Loucy (cell line): ENCODE measurements at regions not wholly inside any gene's neighbourhood (a gene's known extent, or its start where the extent isn't known, plus 50 kb on each side); places are given as distances from the start of the nearest gene placed in this dataset.

Source experiments
- H2AFZ ChIP-seq: fragments of 200-600 bp; sonication (generic); 2 replicates; pipeline ENCODE4 v1.6.0; 2016; ENCODE audit warnings: antibody characterized with exemption, mild to moderate bottlenecking, low read length, moderate library complexity
- H3F3A ChIP-seq: fragments of 200-600 bp; 2 replicates; pipeline ENCODE4 v1.6.0; 2016; ENCODE audit warnings: antibody characterized with exemption, low read depth, mild to moderate bottlenecking
- H3K27me3 ChIP-seq: fragments of 200-600 bp; sonication (generic); 2 replicates; pipeline ENCODE4 v1.6.1; 2014; ENCODE audit warnings: low read length, mild to moderate bottlenecking; ENCODE audit not compliant: insufficient read depth, poor library complexity, severe bottlenecking
- H3K36me3 ChIP-seq: fragments of 200-600 bp; sonication (generic); 2 replicates; pipeline ENCODE4 v1.6.1; 2016; ENCODE audit warnings: low read length; ENCODE audit not compliant: insufficient read depth
- H3K4me1 ChIP-seq: fragments of 200-600 bp; sonication (generic); 2 replicates; pipeline ENCODE4 v1.5.1; 2014; ENCODE audit warnings: low read length, mild to moderate bottlenecking; ENCODE audit not compliant: insufficient read depth, poor library complexity, severe bottlenecking
- H3K4me2 ChIP-seq: fragments of 200-600 bp; sonication (generic); 2 replicates; pipeline ENCODE4 v1.6.0; 2014; ENCODE audit warnings: antibody characterized with exemption, low read length, low read depth, mild to moderate bottlenecking; ENCODE audit not compliant: poor library complexity, severe bottlenecking
- H3K4me3 ChIP-seq: fragments of 200-600 bp; sonication (generic); 2 replicates; pipeline ENCODE4 v1.5.1; 2014; ENCODE audit warnings: low read length, mild to moderate bottlenecking, mixed read lengths; ENCODE audit not compliant: poor library complexity, severe bottlenecking
- H3K79me2 ChIP-seq: fragments of 200-600 bp; sonication (generic); 2 replicates; pipeline ENCODE4 v1.6.1; 2014; ENCODE audit warnings: low read length; ENCODE audit not compliant: insufficient read depth
- H3K9ac ChIP-seq: fragments of 200-600 bp; sonication (generic); 2 replicates; pipeline ENCODE4 v1.6.0; 2014; ENCODE audit warnings: mild to moderate bottlenecking, low read depth, low read length, moderate library complexity; ENCODE audit not compliant: poor library complexity, severe bottlenecking
- H3K9me2 ChIP-seq: fragments of 200-600 bp; sonication (generic); replicated peaks from 2 replicates; pipeline ENCODE4 v1.6.1; 2016; ENCODE audit warnings: low read depth, low read length, mixed read lengths
- H3K9me3 ChIP-seq: fragments of 200-600 bp; sonication (generic); 2 replicates; pipeline ENCODE4 v1.6.1; 2014; ENCODE audit warnings: mild to moderate bottlenecking, antibody characterized with exemption, low read length, low read depth; ENCODE audit not compliant: insufficient read depth
- H4K20me1 ChIP-seq: fragments of 200-600 bp; sonication (generic); 2 replicates; pipeline ENCODE4 v1.6.0; 2014; ENCODE audit warnings: antibody characterized with exemption, low read length, mild to moderate bottlenecking; ENCODE audit not compliant: insufficient read depth, poor library complexity, severe bottlenecking
- CTCF ChIP-seq: fragments of 200-600 bp; sonication (generic); conservative IDR thresholded peaks from 2 replicates; pipeline ENCODE4 v1.5.1; 2014; ENCODE audit warnings: mild to moderate bottlenecking, antibody characterized with exemption, low read length
- EZH2phosphoT487 ChIP-seq: fragments of 200-600 bp; IDR thresholded peaks from 2 replicates; pipeline ENCODE4 v1.6.1; 2018; ENCODE audit warnings: antibody characterized with exemption, mild to moderate bottlenecking, moderate library complexity, borderline replicate concordance

DNA sequence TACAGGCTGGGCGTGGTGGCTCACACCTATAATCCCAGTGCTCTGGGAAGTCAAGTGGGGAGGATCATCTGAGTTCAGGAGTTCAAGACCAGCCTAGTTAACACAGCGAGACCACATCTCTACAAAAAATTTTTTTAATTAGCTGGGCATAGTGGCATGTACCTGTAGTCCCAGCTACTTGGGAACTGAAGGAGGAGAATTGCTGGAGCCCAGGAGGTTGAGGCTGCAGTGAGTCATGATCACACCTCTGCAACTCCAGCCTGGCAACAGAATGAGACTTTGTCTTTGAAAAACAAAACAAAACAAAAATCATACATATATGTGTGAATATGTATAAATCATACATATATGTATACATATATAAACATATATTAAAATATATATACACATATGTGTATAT lies 54.1 kb upstream of the MARCHF10 start:
- H3K9me2 ChIP-seq: no peaks in the 10 kb centered on the region

GRCh38 chr17:62860962-62861873 lies 53.1 kb upstream of the MARCHF10 start:
- no peaks in the 10 kb centered on the region for H3K27me3 ChIP-seq
- H3K4me2 ChIP-seq: no peak overlapping the region
- H3K79me2 ChIP-seq: no peaks in the 10 kb centered on the region
- H3K9me3 ChIP-seq: no peaks in the 10 kb centered on the region
- no peaks in the 10 kb centered on the region for H3K36me3 ChIP-seq
- no peaks in the 10 kb centered on the region for H3K9me2 ChIP-seq
- H3F3A ChIP-seq: no peaks in the 10 kb centered on the region
- H3K4me3 ChIP-seq: no peak overlapping the region
- no peak for TF ChIP-seq CTCF
- TF ChIP-seq EZH2phosphoT487: no peak
- no peaks in the 10 kb centered on the region for H3K4me1 ChIP-seq
- H3K9ac ChIP-seq: no peak overlapping the region
- no peak overlapping the region for H2AFZ ChIP-seq
- H4K20me1 ChIP-seq: no peaks in the 10 kb centered on the region

More for the DNA sequence above, 54.1 kb upstream of the MARCHF10 start:
- Histone ChIP-seq H3K9ac (no peak overlapping the region), H3K9me3 (no peaks in the 10 kb centered on the region), H3K36me3 (no peaks in the 10 kb centered on the region), H3K4me2 (no peak overlapping the region), H3K4me3 (no peak overlapping the region), H3K79me2 (no peaks in the 10 kb centered on the region), H3K27me3 (no peaks in the 10 kb centered on the region), H3F3A (no peaks in the 10 kb centered on the region), H3K4me1 (no peaks in the 10 kb centered on the region), H2AFZ (no peak overlapping the region), H4K20me1 (no peaks in the 10 kb centered on the region)
- TF ChIP-seq EZH2phosphoT487 (no peak), CTCF (no peak)

DNA sequence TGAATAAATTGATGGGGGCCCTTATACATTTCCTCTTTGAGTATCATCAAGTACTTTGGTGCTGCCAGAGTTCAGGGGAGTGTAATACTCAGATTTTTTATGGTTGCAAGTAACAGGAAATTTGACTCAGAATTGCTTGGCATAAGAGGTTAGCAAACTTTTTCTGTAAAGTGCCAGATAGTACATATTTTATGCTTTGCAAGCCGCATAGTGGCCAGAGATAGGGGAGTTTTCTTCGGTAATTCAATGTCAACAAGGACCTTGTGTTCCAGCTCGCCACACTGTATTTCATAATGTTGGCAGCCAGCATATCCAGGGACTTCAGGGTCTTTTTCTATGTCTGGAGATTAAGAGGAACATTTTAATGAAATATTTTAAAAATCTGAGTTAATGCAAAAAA lies 51.0 kb upstream of the MARCHF10 start:
- Histone ChIP-seq H3K79me2 (no peaks in the 10 kb centered on the region), H3K4me2 (no peak overlapping the region), H3K4me1 (no peaks in the 10 kb centered on the region), H3K27me3 (no peaks in the 10 kb centered on the region), H3K9me2 (no peaks in the 10 kb centered on the region), H3K9ac (no peak overlapping the region), H3K9me3 (no peaks in the 10 kb centered on the region), H4K20me1 (no peaks in the 10 kb centered on the region), H3K4me3 (no peak overlapping the region), H2AFZ (no peak overlapping the region), H3K36me3 (no peaks in the 10 kb centered on the region), H3F3A (no peaks in the 10 kb centered on the region)
- TF ChIP-seq EZH2phosphoT487: no peak
- TF ChIP-seq CTCF: no peak
